Neural cell (in vitro differentiated cells): ENCODE measurements at regions not wholly inside any gene's neighbourhood (a gene's known extent, or its start where the extent isn't known, plus 50 kb on each side); places are given as distances from the start of the nearest gene placed in this dataset.

Experiments used
- EZH2 ChIP-seq: fragments of 200-600, 300-800 bp; shearing (Covaris generic), sonication (generic); IDR thresholded peaks from 2 replicates; pipeline ENCODE4 v1.6.1; 2014; ENCODE audit warnings: antibody characterized with exemption, low read length, borderline replicate concordance, mild to moderate bottlenecking; ENCODE audit not compliant: insufficient read depth, poor library complexity, severe bottlenecking
- MXI1 ChIP-seq: fragments of 450-650 bp; conservative IDR thresholded peaks from 2 replicates; pipeline ENCODE4 v1.6.1; 2014; ENCODE audit warnings: antibody characterized with exemption, mild to moderate bottlenecking; ENCODE audit not compliant: poor library complexity, severe bottlenecking
- POLR2AphosphoS5 ChIP-seq: IDR thresholded peaks from 2 replicates; pipeline ENCODE4 v1.6.1; 2012
- RAD21 ChIP-seq: fragments of 450-650 bp; conservative IDR thresholded peaks from 2 replicates; pipeline ENCODE4 v1.6.1; 2014; ENCODE audit warnings: antibody characterized with exemption, mild to moderate bottlenecking, moderate library complexity
- REST ChIP-seq: IDR thresholded peaks from 2 replicates; pipeline ENCODE4 v1.6.1; 2012; ENCODE audit warnings: borderline replicate concordance
- SMC3 ChIP-seq: fragments of 450-650 bp; conservative IDR thresholded peaks from 2 replicates; pipeline ENCODE4 v1.6.1; 2014; ENCODE audit warnings: antibody characterized with exemption, mild to moderate bottlenecking, moderate library complexity; ENCODE audit not compliant: poor library complexity
- TF ChIP-seq, protein P1 (sequence below): fragments of 450-650 bp; IDR thresholded peaks from 2 replicates; pipeline ENCODE4 v1.5.1; 2014; ENCODE audit warnings: antibody characterized with exemption, mild to moderate bottlenecking, moderate library complexity; ENCODE audit not compliant: poor library complexity, severe bottlenecking

GRCh38 chr21:16088056-16088455 is 358.3 kb downstream of the USP25 start:
- TF ChIP-seq REST: no peak
- no peak for TF ChIP-seq POLR2AphosphoS5
- TF ChIP-seq, protein P1, sequence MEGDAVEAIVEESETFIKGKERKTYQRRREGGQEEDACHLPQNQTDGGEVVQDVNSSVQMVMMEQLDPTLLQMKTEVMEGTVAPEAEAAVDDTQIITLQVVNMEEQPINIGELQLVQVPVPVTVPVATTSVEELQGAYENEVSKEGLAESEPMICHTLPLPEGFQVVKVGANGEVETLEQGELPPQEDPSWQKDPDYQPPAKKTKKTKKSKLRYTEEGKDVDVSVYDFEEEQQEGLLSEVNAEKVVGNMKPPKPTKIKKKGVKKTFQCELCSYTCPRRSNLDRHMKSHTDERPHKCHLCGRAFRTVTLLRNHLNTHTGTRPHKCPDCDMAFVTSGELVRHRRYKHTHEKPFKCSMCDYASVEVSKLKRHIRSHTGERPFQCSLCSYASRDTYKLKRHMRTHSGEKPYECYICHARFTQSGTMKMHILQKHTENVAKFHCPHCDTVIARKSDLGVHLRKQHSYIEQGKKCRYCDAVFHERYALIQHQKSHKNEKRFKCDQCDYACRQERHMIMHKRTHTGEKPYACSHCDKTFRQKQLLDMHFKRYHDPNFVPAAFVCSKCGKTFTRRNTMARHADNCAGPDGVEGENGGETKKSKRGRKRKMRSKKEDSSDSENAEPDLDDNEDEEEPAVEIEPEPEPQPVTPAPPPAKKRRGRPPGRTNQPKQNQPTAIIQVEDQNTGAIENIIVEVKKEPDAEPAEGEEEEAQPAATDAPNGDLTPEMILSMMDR: no peak
- TF ChIP-seq RAD21: no peak
- no peak for TF ChIP-seq EZH2
- TF ChIP-seq SMC3: no peak
- TF ChIP-seq MXI1: no peak
